ENCODE measurements at regions not wholly inside any gene's neighbourhood (a gene's known extent, or its start where the extent isn't known, plus 50 kb on each side); places are given as distances from the start of the nearest gene placed in this dataset.

DNA sequence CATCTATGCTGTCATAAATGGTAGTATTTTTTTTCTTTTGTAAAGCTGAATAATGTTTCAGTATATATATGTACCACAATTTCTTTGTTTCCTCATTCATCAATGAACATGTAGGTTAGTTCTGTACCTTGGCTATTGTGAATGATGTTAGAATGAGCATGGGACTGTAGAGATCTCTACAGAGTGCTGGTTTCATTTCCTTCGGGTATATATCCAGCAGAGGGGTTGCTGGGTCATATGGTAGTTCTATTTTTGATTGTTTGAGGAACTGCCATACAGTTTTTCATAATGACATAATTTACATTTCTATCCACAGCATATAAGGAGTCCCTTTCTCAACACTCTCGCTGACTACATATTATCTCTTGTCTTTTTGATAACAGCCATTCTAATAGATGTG, 243.5 kb downstream of the CDH7 start:
- no peak for FAIRE-seq

DNA sequence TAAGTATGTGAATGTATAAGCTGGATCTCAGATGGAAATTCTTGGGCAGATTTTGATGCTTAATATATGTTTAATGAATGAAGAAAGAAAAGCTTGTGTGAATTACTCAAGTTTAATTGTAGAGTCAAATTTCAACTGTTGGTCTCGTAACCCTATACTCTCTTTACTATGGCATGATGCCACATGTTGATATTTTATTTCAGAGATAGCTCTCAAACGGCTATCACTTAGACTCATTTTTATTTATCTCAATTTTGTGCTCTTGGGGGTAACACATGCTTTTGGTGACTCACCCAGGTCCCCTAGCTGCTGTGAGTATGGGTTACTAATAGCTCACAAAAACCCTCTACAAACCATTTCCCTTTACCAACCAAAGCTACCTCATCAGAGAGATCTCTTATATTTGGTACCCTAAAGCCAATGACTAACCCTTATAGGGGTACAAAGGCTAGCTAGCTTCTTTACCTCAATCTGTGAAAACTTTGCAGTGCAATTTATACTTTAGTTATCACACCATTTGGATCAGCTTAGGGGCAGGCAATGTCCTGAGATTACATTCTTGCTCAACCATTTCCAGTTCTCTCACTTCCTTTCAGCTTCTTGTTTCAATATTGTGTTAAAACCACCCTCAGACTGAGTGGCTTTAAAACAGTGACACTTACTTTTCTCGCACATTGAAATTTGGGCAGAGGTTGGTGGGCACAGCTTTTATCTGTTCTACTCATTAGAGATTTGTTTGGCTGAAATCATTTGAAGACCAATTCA, 240.3 kb downstream of the CDH7 start:
- FAIRE-seq = no peak

DNA sequence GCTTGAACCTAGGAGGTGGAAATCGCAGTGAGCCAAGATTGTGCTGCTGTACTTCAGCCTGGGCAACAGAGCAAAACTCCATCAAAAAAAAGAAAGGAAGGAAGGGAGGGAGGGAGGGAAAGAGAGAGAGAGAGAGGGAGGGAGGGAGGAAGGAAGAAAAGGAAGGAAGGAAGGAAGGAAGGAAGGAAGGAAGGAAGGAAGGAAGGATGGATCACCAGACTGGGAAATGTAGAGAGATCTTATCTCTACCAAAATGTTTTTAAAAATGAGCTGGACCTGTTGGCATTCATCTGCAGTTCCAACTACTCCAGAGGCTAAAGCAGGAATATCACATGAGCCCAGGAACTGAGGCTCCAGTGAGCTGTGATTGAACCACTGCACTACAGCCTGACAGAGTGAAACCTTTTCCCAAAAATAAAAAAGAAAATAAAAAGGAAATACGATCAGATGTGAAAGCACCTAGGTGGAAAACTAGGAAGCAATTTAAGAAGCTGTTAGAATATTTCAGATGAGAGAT, 239.4 kb downstream of the CDH7 start:
- FAIRE-seq = no peak

DNA sequence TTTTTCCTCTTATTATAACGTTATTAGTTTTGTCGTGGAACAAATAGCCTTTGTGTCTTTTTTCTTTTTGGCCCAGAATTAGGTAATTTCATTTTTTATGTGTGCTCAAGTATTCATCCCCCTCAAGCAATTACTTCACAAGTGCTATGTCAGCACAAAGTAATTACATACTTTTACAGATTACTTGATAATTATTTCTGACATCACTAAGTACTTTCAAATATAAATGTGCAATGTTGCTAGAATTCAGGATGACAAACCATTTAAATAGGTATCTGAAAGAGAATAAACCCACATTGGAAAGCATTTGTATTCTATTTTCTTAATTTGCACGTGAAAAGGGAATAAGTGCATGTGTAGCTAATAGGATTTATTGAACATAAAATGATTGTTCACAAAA, 238.2 kb downstream of the CDH7 start:
- FAIRE-seq = no peak

DNA sequence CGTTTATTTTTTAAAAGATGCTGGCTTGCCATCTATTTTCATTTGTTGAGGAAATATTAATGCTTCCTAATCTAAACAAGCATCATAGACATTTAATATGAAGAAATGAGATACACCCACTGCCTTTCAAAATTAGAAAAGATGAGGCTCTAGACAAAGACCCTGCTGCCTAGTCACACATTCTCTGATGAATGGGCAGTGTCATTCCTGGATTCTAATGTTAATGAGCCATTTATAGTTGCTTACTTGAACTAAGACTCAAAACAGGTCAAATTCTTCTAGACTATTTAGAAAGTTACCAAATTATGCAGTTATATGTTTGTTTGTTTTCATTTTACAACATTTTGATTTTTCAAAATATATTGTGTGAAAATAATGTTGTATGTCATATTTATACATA, 237.6 kb downstream of the CDH7 start:
- no peak for FAIRE-seq

DNA sequence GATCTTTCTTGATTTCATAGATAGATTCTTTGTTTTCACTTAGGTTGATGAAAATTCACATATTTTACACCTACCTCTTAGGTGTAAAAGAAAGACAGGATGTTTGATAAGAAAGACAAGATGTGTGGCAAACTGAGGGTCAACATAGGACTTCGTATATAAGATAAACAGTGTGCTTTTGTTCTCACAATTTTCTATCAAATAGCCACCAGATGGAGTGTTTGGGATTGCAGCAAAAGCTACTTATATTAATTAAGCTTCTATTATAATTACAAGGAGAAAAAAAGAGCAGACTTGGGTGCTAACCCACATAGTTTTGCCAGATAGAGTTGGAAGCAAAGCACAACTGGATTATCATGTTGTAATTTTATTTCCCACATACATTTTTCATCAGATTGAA, 232.9 kb downstream of the CDH7 start:
- FAIRE-seq = no peak

DNA sequence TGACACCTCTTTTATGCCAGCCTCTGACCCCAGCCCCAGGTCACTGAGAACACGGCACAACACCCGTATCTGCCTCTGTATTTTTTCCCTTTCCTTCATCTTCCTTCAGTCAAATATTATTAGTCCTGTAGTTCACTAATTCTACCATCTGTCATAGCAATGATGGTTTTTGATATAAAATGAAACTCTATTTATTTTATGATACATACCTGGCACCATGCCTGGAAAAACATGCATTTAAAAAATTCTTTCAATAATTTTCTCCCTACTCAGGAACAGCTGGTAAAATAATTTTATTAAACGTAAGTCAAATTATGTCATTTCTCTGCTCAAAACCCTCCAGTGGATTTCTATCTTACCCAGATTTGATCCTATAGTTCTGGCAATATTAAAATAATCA, 224.7 kb downstream of the CDH7 start:
- FAIRE-seq = no peak

DNA sequence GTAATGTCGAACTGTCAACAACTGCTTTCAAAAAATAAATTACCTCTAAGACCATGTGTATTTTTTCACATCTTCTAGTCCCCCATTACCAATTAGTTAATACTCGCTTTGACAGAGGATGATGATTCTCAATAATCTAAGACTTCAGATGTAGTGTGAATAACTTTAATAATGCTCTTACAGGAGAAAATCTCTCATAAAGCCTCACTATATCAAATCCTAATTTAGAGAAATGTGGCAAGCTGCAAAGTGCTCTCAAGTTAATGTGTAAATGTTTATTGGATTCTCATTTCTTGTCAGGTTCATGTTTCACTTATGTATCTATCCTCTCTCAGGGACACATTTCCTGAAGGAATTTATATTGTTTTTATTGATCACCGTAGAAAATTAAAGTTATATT, 223.9 kb downstream of the CDH7 start:
- FAIRE-seq = no peak

DNA sequence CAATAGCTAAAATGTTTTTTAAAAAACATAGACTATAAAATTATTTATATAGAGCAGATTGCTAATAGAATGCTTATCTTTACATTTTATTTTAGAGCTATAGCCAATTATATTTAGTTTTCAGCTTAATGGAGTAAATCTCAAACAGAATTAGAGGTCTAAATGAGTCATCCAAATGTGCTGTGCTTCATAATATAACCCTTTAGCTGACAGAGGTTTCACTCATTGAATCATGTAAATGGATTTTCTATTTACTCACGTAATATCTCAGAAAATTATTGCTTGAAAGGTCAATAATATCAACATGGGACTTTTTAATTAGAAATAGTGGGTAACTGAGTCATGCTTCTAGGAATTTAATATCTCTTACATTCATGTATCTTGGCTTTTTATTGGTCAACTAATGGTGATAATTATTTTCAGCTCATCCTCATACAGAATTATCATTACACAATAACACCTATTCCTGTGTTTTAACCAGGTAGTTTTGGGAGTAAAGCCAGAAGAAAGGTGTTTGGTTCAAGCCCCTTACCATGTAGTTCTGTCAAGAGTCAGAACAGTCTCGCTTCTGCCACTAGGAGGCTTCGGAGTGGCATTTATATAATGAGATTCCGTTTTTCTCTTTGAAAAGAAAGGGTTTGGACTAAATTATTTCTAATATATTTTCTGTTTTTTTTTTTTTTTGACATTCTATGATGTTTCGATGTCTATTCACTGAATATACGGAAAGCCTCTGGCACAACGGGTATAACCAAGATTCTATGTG, 217.6 kb downstream of the CDH7 start:
- no peak for FAIRE-seq

DNA sequence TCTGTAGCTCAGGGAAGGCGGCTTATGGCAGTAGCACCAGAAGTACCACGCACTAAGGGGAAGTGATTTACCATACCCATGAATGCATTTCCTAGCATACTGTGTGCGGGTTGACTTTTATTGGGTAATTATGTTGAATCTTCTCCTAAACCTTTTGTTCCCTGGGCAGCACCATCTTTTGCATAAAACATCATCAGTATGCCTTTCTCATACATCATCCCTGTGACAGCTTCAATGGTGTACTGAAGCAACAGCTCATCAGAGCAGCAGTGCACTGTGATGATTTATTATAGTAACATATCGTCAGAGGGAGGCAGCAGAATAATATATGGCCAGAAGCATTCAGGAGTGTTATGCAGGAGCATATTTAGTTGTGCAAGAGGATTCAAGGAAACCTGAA, 204.9 kb downstream of the CDH7 start:
- FAIRE-seq = no peak

DNA sequence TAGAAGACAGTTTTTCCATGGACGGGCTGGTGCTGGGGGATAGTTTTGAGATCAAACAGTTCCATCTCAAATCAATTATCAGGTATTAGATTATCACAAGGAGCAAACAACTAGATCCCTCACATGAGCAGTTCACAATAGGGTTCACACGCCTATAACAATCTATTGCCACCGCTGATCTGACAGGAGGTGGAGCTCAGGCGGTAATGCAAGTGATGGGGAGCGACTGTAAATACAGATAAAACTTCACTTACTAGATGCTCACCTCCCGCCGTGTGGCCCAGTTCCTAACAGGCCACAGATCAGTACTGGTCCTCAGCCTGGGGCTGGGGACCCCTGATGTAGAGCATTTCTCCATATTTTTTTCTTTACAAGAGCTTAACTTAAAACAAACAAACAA, 203.6 kb downstream of the CDH7 start:
- no peak for FAIRE-seq

DNA sequence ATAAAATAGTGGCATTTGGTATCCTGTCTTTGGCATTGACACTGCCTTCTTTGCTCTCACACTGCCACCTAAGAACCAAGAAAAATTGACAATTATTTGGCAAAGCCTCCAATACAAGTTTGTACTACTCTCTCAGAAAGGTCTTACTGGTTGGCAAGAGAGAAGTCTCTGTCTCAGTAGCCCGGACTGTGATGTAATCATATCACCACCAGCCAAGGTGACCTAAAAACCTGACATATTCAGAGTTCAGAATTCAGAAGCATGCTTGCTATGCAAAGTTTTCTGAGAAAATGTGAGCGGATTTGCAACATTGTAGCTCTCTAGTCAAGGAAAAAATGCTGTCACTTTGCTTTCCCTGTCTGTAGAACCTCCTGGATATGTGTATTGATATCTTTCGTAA, 196.0 kb downstream of the CDH7 start:
- FAIRE-seq = no peak

DNA sequence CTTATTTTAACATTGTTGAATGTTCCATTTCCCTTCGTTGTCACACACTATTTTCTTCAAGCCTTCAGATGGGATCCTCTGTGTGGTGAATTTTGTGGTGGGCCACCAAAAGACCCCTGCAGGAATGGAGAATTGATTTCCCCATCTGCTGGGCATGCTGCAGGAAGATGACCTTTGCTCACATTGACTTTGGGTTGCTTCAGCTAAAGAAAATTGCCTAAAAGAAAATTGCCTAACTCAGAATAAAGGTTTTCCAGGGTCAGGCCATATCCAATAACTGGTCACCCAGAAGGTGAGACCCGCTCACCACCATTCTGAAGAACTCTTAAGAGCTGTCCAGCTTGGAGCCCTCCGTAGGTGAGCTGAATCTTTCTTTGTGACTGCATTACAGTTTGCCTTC, 192.5 kb downstream of the CDH7 start:
- no peak for FAIRE-seq

DNA sequence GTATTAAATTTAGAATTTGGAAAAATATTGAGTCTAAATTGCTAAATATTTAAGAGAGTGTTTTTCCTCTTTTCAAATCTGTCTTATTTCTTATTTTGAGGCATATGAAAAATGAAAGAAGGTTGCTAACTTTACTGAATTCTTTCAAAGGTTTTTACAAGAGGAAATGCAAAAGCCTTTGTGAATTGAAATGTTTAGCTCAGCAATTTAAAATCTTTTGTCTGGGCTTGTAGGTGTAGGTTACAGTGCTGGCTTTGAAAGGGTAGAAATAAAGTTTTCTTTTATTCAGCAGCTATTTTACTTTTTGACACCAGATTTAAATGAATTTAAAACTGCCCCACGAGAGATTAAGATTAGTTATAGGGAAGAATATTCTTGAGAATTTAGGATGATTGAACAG, 192.0 kb downstream of the CDH7 start:
- no peak for FAIRE-seq

DNA sequence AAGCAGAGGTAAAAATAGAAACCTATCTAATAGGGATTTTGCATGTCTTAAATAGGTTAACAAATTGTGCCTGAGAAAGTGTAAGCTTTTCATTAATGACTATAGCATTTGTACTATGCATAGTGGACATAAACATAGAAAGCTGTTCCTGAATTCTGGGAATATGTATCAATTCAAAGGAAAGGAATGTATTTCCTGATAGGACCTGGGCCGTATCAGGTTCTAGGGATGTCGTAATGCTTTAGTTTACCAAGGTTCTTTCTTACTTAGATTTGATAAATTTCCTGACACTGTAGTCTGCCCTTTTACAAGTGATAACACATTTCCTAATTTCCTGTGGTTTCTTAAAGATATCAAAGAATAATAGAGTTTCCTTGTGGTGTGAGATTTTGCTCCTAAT, 191.3 kb downstream of the CDH7 start:
- FAIRE-seq = no peak

DNA sequence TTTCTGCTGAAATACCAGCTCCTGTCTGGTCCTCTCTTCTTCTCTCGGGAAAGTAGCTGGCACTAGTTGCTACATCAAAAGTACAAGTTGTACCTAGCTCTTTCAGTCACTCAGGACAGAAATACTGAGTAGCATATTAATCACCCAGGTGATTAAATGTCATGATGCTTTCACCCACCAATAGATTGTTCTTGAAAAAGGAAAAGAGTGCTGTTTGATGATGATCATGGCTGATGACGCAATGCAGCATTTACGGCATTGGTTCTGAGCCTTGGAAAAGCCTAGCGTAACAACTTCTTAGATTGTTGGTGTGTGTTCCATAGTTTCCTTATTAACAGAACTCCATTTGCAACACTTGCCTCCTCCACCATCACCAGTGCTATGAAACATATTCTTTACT, 190.7 kb downstream of the CDH7 start:
- no peak for FAIRE-seq

Data from endometrium (tissue), 2 donors.